Gastroesophageal sphincter (tissue), 3 donors: ENCODE measurements at regions not wholly inside any gene's neighbourhood (a gene's known extent, or its start where the extent isn't known, plus 50 kb on each side); places are given as distances from the start of the nearest gene placed in this dataset.

ENCODE experiments used
- POLR2A ChIP-seq, 2 donors: fragments of 450-650 bp; IDR thresholded peaks; one replicate each; pipeline ENCODE4 v1.6.1; 2017; ENCODE audit warnings: antibody characterized with exemption in 2 of 2, mild to moderate bottlenecking in 2 of 2, moderate library complexity in 1 of 2
- POLR2AphosphoS5 ChIP-seq: sonication (generic); formaldehyde crosslinking; IDR thresholded peaks from one replicate; pipeline ENCODE4 v1.6.1; 2017; ENCODE audit warnings: antibody characterized with exemption
- TF ChIP-seq, protein P1 (sequence below), 4 experiments: fragments of 200-600 bp in 2 of 4; fragments of 450-650 bp in 2 of 4; sonication (generic) in 1 of 4; IDR thresholded peaks; one replicate each; pipeline ENCODE4 v1.5.1; 2017 to 2019; ENCODE audit warnings: antibody characterized with exemption in 4 of 4, mild to moderate bottlenecking in 2 of 4, moderate library complexity in 2 of 4

GRCh38 chr6:14792118-14792955, 453.5 kb upstream of the JARID2 start:
- TF ChIP-seq, protein P1, sequence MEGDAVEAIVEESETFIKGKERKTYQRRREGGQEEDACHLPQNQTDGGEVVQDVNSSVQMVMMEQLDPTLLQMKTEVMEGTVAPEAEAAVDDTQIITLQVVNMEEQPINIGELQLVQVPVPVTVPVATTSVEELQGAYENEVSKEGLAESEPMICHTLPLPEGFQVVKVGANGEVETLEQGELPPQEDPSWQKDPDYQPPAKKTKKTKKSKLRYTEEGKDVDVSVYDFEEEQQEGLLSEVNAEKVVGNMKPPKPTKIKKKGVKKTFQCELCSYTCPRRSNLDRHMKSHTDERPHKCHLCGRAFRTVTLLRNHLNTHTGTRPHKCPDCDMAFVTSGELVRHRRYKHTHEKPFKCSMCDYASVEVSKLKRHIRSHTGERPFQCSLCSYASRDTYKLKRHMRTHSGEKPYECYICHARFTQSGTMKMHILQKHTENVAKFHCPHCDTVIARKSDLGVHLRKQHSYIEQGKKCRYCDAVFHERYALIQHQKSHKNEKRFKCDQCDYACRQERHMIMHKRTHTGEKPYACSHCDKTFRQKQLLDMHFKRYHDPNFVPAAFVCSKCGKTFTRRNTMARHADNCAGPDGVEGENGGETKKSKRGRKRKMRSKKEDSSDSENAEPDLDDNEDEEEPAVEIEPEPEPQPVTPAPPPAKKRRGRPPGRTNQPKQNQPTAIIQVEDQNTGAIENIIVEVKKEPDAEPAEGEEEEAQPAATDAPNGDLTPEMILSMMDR (IDR thresholded peaks at IDR 0.05): no peak
- TF ChIP-seq POLR2A (IDR thresholded peaks at IDR 0.05) (no peak), POLR2AphosphoS5 (no peak)
